ENCODE measurements at regions not wholly inside any gene's neighbourhood (a gene's known extent, or its start where the extent isn't known, plus 50 kb on each side); places are given as distances from the start of the nearest gene placed in this dataset.
"Not testable (repeated sequence)": the region's sequence is repeated elsewhere in the genome, so short reads cannot be mapped to it uniquely, and the experiment has no call there.

- DNase-seq: no peak
Observed at GRCh38 chr1:29948581-29948980, 712.3 kb downstream of the PTPRU start.

- DNase-seq: no peak
Observed at GRCh38 chr1:29946057-29946456, 709.7 kb downstream of the PTPRU start.

GRCh38 chr1:29945426-29945825 is 709.1 kb downstream of the PTPRU start:
- no peak for DNase-seq

- DNase-seq: no peak
Observed at GRCh38 chr1:29944253-29944905, 708.1 kb downstream of the PTPRU start.

- no peak for DNase-seq
Observed at GRCh38 chr1:29943034-29943433, 706.7 kb downstream of the PTPRU start.

GRCh38 chr1:29939079-29939478 is 702.8 kb downstream of the PTPRU start:
- DNase-seq: no peak

GRCh38 chr1:29937356-29937755 is 701.0 kb downstream of the PTPRU start:
- no peak for DNase-seq

- DNase-seq: no peak
Observed at GRCh38 chr1:29936031-29936544, 699.8 kb downstream of the PTPRU start.

- DNase-seq: no peak
Observed at GRCh38 chr1:29934255-29934772, 698.0 kb downstream of the PTPRU start.

GRCh38 chr1:29933067-29933466 is 696.7 kb downstream of the PTPRU start:
- peak; percentile 83 for DNase-seq

GRCh38 chr1:29932626-29933025 is 696.3 kb downstream of the PTPRU start:
- no peak for DNase-seq

GRCh38 chr1:29931477-29932175 is 695.3 kb downstream of the PTPRU start:
- no peak for DNase-seq

GRCh38 chr1:29925058-29925457 is 688.7 kb downstream of the PTPRU start:
- DNase-seq: no peak

GRCh38 chr1:29924017-29924431 is 687.7 kb downstream of the PTPRU start:
- DNase-seq: peak; percentile 90

GRCh38 chr1:29921741-29922140 is 685.4 kb downstream of the PTPRU start:
- DNase-seq: no peak

- DNase-seq: no peak
Observed at GRCh38 chr1:29920784-29921183, 684.5 kb downstream of the PTPRU start.

- DNase-seq: no peak
Observed at GRCh38 chr1:29920316-29920715, 684.0 kb downstream of the PTPRU start.

- DNase-seq: not testable (repeated sequence)
Observed at GRCh38 chr1:29919041-29919440, 682.7 kb downstream of the PTPRU start.

- DNase-seq: no peak
Observed at GRCh38 chr1:29916656-29917369, 680.5 kb downstream of the PTPRU start.

- no peak for DNase-seq
Observed at GRCh38 chr1:29914936-29915335, 678.6 kb downstream of the PTPRU start.

GRCh38 chr1:29912425-29912824 is 676.1 kb downstream of the PTPRU start:
- peak; percentile 53 for DNase-seq

GRCh38 chr1:29909962-29910361 is 673.6 kb downstream of the PTPRU start:
- no peak for DNase-seq

GRCh38 chr1:29907596-29907995 is 671.3 kb downstream of the PTPRU start:
- DNase-seq: no peak

- no peak for DNase-seq
Observed at GRCh38 chr1:29906927-29907326, 670.6 kb downstream of the PTPRU start.

Data from COR-L47 (cell line).